GM12875 (cell line): ENCODE measurements at regions not wholly inside any gene's neighbourhood (a gene's known extent, or its start where the extent isn't known, plus 50 kb on each side); places are given as distances from the start of the nearest gene placed in this dataset.

ENCODE experiments used
- H3K4me3 ChIP-seq: one replicate; pipeline ENCODE4 v1.5.1; 2011; ENCODE audit warnings: low read depth, low read length, control low read depth
- TF ChIP-seq, protein P1 (sequence below): IDR thresholded peaks from 2 replicates; pipeline ENCODE4 v1.5.1; 2011; ENCODE audit warnings: low read depth, mild to moderate bottlenecking, control low read depth, inconsistent platforms, low read length, moderate library complexity, borderline replicate concordance; ENCODE audit not compliant: insufficient read depth

DNA sequence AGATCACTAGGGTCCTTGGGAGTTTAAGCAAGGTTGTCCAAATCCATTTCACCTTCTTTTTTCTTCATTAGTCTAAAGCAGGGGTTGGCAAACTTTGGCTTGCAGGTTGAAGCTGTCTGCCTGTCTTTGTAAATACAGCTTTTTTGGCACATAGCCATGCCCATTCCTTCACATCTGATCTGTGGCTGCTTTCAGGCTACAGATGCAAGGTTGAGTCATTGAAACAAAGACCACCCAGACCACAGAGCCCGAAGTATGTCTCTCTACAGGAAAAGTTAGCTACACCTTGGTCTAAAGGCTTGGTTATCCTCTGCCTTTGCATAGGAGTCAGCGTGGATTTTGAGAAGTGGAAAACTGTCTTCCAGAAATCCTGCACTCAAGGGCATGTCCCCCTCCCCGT, 238.1 kb upstream of the STS start:
- TF ChIP-seq, protein P1, sequence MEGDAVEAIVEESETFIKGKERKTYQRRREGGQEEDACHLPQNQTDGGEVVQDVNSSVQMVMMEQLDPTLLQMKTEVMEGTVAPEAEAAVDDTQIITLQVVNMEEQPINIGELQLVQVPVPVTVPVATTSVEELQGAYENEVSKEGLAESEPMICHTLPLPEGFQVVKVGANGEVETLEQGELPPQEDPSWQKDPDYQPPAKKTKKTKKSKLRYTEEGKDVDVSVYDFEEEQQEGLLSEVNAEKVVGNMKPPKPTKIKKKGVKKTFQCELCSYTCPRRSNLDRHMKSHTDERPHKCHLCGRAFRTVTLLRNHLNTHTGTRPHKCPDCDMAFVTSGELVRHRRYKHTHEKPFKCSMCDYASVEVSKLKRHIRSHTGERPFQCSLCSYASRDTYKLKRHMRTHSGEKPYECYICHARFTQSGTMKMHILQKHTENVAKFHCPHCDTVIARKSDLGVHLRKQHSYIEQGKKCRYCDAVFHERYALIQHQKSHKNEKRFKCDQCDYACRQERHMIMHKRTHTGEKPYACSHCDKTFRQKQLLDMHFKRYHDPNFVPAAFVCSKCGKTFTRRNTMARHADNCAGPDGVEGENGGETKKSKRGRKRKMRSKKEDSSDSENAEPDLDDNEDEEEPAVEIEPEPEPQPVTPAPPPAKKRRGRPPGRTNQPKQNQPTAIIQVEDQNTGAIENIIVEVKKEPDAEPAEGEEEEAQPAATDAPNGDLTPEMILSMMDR: no peak
- H3K4me3 ChIP-seq: no peak overlapping the region

DNA sequence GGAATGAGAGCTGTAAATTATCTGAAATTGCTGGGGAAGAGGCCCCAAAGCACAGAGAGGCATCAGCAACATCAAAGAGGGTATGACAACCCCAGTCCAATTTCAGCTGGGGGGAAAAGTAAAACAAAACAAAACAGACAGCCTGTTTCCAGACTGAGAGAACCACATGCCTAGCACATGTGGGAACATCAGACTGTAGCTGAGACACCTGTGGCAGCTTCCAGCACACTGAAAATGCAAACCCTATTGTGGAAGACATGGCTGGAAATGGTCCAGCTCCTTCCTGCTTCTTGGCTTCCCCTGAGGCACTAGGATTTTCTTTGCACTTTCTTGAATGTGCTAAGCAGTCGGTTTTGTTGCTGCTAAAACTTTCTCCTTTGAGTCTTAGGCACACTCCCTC, 240.9 kb upstream of the STS start:
- TF ChIP-seq, protein P1: no peak
- H3K4me3 ChIP-seq: no peak overlapping the region

DNA sequence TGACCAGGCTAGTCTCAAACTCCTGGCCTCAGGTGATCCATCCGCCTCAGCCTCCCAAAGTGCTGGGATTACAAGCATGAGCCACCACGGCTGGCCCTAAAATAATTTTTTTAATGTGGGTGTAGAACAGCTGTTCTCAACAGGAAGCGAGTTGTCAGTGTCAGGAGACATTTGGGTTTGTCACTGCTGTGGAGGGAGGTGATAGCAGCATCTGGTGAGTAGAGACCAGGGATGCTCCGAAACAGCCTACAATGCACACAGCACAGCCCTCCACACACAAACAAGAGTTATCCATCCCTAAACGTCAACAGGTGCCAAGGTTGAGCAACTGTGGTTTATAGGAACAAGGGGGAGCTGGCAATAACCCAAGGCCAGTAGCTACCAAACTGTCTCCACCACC, 243.4 kb upstream of the STS start:
- TF ChIP-seq, protein P1: no peak

GRCh38 chrX:6898371-6898770, 249.1 kb upstream of the STS start:
- TF ChIP-seq, protein P1: no peak

More for the DNA sequence above, 243.4 kb upstream of the STS start:
- no peak overlapping the region for H3K4me3 ChIP-seq

DNA sequence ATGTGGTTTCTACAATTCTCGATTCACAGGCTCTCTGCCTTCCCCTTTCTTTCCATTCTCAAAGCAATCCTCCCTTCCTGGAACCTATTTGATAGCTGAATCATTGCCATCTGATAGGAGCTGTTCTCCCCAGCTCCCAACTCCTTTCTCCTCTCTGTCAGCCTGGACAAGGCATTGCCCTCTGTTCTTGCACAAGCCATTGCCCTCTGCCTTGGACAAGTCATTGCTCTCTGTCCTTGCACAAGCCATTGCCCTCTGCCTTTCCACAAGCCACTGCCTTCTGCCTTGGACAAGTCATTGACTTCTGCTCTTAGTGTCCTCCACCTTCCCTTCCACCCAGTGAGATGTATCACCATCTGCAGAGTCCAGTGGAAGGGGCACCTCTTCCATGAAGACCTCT, 256.1 kb upstream of the STS start:
- TF ChIP-seq, protein P1: no peak
- H3K4me3 ChIP-seq: no peak overlapping the region

More at GRCh38 chrX:6898371-6898770, 249.1 kb upstream of the STS start:
- H3K4me3 ChIP-seq: no peak overlapping the region

- TF ChIP-seq, protein P1: no peak
- no peak overlapping the region for H3K4me3 ChIP-seq
These were observed 256.8 kb upstream of the STS start for GRCh38 chrX:6890544-6891261.

GRCh38 chrX:6885909-6886308, 261.6 kb upstream of the STS start:
- TF ChIP-seq, protein P1: no peak

More at GRCh38 chrX:6885909-6886308, 261.6 kb upstream of the STS start:
- H3K4me3 ChIP-seq: no peak overlapping the region
